ENCODE measurements at regions not wholly inside any gene's neighbourhood (a gene's known extent, or its start where the extent isn't known, plus 50 kb on each side); places are given as distances from the start of the nearest gene placed in this dataset.
"Not testable (repeated sequence)": the region's sequence is repeated elsewhere in the genome, so short reads cannot be mapped to it uniquely, and the experiment has no call there.

DNA sequence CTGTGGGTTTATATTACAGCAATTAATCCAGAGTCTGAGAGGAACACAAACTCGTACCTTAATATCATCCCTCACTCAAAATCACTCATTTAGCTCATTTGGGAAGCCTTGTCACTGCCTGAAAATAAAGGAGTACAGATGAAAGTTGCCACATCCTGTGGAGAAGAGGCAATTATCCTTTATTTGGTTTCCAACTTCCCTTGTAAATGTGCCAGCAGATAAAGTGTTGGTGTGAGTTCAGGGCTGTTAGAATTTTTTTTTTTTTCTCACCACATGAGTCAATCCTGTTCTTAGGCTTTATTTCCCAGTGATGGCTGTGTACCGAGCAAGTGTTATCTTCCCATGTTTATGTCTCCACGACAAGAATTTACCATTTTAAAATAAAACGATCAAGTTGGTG lies 99.0 kb upstream of the SMIM30 start:
- no peak for DNase-seq (ENCODE audit: low read depth)

GRCh38 chr7:113216038-113216437 lies 97.7 kb upstream of the SMIM30 start:
- no peak for DNase-seq (ENCODE audit: low read depth)

- no peak for DNase-seq (ENCODE audit: low read depth)
These were observed 91.3 kb upstream of the SMIM30 start for GRCh38 chr7:113209449-113210203.

DNA sequence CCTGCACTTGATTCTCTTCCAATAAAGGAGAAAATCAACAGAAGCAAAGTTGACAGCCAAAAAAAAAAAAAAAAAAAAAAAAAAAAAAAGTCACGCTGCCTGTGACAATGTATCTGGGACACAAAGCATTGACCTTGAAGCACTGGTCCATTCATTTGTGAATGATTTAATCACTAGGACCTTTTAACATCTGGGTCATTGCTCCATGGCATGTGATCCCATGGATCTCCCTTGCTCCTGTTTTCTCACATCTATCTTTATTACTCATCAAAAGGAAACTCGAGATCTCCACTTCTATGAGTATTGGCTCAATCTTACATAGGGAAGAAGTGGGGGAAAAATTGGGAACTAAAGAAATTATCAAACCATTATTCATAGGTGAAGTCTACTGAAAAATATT lies 89.6 kb upstream of the SMIM30 start:
- no peak for DNase-seq (ENCODE audit: low read depth)

DNA sequence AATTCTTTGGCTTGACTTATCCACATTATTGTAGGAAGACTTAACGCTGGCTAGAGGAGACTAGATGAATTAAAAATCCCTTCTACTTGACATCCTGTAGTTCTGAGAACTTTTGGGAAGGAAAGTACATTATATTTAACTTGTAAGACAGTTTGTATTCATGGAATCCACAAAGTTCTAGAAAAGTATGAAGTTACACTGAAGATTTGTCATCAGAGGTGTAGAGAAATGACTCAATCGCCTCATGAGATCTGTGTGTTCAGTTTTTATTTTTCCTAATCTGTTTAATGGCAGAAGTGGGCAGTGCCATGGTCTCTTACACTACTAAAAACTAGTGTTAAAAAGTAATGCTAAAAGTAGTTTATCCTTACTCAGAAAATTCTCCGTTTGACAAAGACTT lies 89.1 kb upstream of the SMIM30 start:
- DNase-seq (ENCODE audit: low read depth), result no peak

- no peak for DNase-seq (ENCODE audit: low read depth)
These were observed 86.1 kb upstream of the SMIM30 start for GRCh38 chr7:113204415-113204814.

- no peak for DNase-seq (ENCODE audit: low read depth)
These were observed 83.9 kb upstream of the SMIM30 start for GRCh38 chr7:113202284-113202683.

GRCh38 chr7:113200281-113200680 lies 81.9 kb upstream of the SMIM30 start:
- DNase-seq (ENCODE audit: low read depth), result no peak

- DNase-seq (ENCODE audit: low read depth), result no peak
These were observed 81.5 kb upstream of the SMIM30 start for GRCh38 chr7:113199841-113200240.

DNA sequence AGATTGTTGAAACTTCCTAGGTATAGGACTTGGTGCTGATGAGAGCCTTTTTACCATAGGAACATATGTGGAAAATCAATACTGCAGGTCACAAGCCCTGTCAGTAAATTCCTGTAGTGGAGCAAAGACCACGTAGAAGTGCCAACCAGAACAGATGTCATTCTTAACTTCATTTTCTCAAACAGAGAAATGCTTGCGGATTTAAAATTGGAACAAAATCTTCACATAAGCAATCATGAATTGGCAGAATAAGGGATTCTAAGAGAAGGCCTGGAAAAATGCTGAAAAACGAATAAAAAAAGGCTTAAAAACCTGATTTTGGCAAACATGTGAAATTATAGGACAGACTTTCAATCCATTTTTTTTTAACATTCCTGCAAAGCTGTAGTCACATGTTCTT lies 80.8 kb upstream of the SMIM30 start:
- DNase-seq (ENCODE audit: low read depth), result no peak

- DNase-seq (ENCODE audit: low read depth), result no peak
These were observed 79.9 kb upstream of the SMIM30 start for GRCh38 chr7:113198226-113198625.

GRCh38 chr7:113197274-113197673 lies 78.9 kb upstream of the SMIM30 start:
- no peak for DNase-seq (ENCODE audit: low read depth)

GRCh38 chr7:113188396-113188795 lies 70.0 kb upstream of the SMIM30 start:
- DNase-seq (ENCODE audit: low read depth), result no peak

GRCh38 chr7:113179313-113179712 lies 61.0 kb upstream of the SMIM30 start:
- no peak for DNase-seq (ENCODE audit: low read depth)

- DNase-seq (ENCODE audit: low read depth), result no peak
These were observed 58.5 kb upstream of the SMIM30 start for GRCh38 chr7:113176836-113177235.

DNA sequence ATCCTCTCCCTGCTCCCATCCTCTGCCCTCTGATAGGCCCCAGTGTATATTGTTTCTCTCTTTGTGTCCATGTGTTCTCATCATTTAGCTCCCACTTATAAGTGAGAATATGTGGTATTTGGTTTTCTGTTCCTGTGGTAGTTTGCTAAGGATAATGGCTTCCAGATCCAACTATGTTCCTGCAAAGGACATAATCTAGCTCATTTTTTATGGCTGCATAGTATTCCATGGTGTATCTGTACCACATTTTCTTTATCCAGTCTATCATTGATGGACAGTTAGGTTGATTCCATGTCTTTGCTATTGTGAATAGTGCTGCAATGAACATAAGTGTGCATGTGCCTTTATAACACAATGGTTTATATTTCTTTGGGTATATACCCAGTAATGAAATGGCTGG lies 57.8 kb upstream of the SMIM30 start:
- not testable (repeated sequence) for DNase-seq (ENCODE audit: low read depth)

GRCh38 chr7:113175525-113176104 lies 57.3 kb upstream of the SMIM30 start:
- no peak for DNase-seq (ENCODE audit: low read depth)

DNA sequence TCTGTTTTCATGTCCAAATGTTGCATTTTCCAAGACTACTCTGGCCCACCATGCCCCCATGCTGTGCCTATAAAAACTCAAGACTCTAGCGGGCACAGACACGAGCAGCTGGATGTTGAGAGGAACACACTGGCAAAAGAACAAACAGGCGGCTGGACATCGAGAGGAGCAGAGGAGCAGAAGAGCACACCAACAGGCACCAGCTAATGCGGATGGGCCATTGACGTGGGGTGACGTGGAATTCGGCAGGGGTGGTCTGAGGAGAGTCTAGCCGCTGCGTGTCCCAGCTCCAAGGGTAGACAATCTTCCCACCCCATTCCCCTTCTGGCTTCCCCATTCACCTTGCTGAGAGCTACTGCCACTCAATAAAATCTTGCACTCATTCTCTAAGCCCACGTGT lies 54.4 kb upstream of the SMIM30 start:
- no peak for DNase-seq (ENCODE audit: low read depth)

GRCh38 chr7:113170591-113170990 lies 52.2 kb upstream of the SMIM30 start:
- no peak for DNase-seq (ENCODE audit: low read depth)
